Endothelial cell of umbilical vein (primary cell): ENCODE measurements at regions not wholly inside any gene's neighbourhood (a gene's known extent, or its start where the extent isn't known, plus 50 kb on each side); places are given as distances from the start of the nearest gene placed in this dataset.
"Not testable (repeated sequence)": the region's sequence is repeated elsewhere in the genome, so short reads cannot be mapped to it uniquely, and the experiment has no call there.

Experiments used
- BruUV-seq: library from RNA; stranded (reverse); fragments of 400-500 nt; replicated peaks from 2 replicates; lab custom pipeline; 2021; lab: Mats Ljungman, UMichigan
- CTCF ChIA-PET: fragments of 300-600, 350-600 bp; sonication (Branson Sonifier 250); formaldehyde crosslinking; loops from one replicate; lab custom pipeline; 2021; ENCODE audit warnings: antibody characterized with exemption, inconsistent platforms; lab: Charles Lee
- POLR2A ChIA-PET: fragments of 300-600, 350-600 bp; sonication (Branson Sonifier 250); formaldehyde crosslinking; loops from one replicate; lab custom pipeline; 2021; ENCODE audit warnings: antibody characterized with exemption, inconsistent platforms; lab: Charles Lee
- DNase-seq: peaks from one replicate; pipeline ENCODE4 v3.0.0-alpha.2; 2011; ENCODE audit warnings: low read depth, low spot score
- FAIRE-seq: peaks from 2 replicates; lab custom pipeline; 2011; peaks lifted over from hg19 to GRCh38; lab: Jason Lieb, UNC
- H2AFZ ChIP-seq: 2 replicates; pipeline ENCODE4 v1.6.0; 2012; ENCODE audit warnings: low read depth, low read length, control low read depth, inconsistent platforms
- H3K27ac ChIP-seq: 2 replicates; pipeline ENCODE4 v1.5.1; 2011; ENCODE audit warnings: low read depth, mild to moderate bottlenecking, control low read depth, low read length, moderate library complexity; ENCODE audit not compliant: insufficient read depth
- H3K27me3 ChIP-seq, 2 experiments: 2 replicates each; pipeline versions ENCODE4 v1.6.0 to v1.6.1; 2011; ENCODE audit warnings: low read length in 2 of 2, mixed read lengths in 1 of 2; ENCODE audit not compliant: control insufficient read depth in 2 of 2, insufficient read depth in 2 of 2
- H3K36me3 ChIP-seq, 2 experiments: 2 replicates in 1 of 2; 3 replicates in 1 of 2; pipeline ENCODE4 v1.5.1; 2011; ENCODE audit warnings: low read length in 2 of 2, mild to moderate bottlenecking in 1 of 2, moderate library complexity in 1 of 2; ENCODE audit not compliant: control insufficient read depth in 2 of 2, insufficient read depth in 2 of 2; ENCODE audit errors: extremely low read depth in 1 of 2
- H3K4me1 ChIP-seq: 3 replicates; pipeline ENCODE4 v1.5.1; 2011; ENCODE audit warnings: mild to moderate bottlenecking, low read length; ENCODE audit not compliant: control insufficient read depth, insufficient read depth; ENCODE audit errors: extremely low read depth
- H3K4me2 ChIP-seq: 2 replicates; pipeline ENCODE4 v1.6.1; 2011; ENCODE audit warnings: low read length, control low read depth, mixed read lengths; ENCODE audit not compliant: insufficient read depth
- H3K4me3 ChIP-seq, 3 experiments: fragments of 200-600 bp in 1 of 3; sonication (generic), shearing (Covaris generic) in 1 of 3; replicated peaks in 1 of 3; 2 replicates each; pipeline ENCODE4 v1.5.1; 2011 to 2016; ENCODE audit warnings: control low read depth in 3 of 3, low read length in 3 of 3, mild to moderate bottlenecking in 2 of 3, inconsistent platforms in 1 of 3, low read depth in 1 of 3, moderate library complexity in 1 of 3; ENCODE audit not compliant: insufficient read depth in 1 of 3
- H3K79me2 ChIP-seq: 2 replicates; pipeline ENCODE4 v1.6.0; 2012; ENCODE audit warnings: low read length, inconsistent platforms; ENCODE audit not compliant: control insufficient read depth, insufficient read depth
- H3K9ac ChIP-seq: replicated peaks from 2 replicates; pipeline ENCODE3; 2011; ENCODE audit warnings: low read length, control low read depth; ENCODE audit not compliant: insufficient read depth; ENCODE audit errors: extremely low read depth
- H3K9me1 ChIP-seq: replicated peaks from 3 replicates; pipeline ENCODE4 v1.6.0; 2011; ENCODE audit warnings: mild to moderate bottlenecking, low read length; ENCODE audit not compliant: control insufficient read depth, insufficient read depth; ENCODE audit errors: extremely low read depth
- H3K9me3 ChIP-seq: replicated peaks from 2 replicates; pipeline ENCODE4 v1.5.1; 2012; ENCODE audit warnings: low read length, inconsistent platforms; ENCODE audit not compliant: control insufficient read depth, insufficient read depth
- H4K20me1 ChIP-seq: replicated peaks from 2 replicates; pipeline ENCODE3; 2011; ENCODE audit warnings: mild to moderate bottlenecking, low read length; ENCODE audit not compliant: control insufficient read depth, insufficient read depth; ENCODE audit errors: extremely low read depth
- CTCF ChIP-seq, 2 donors: IDR thresholded peaks; 1 replicate in 1 of 2; 2 replicates in 1 of 2; pipeline ENCODE4 v1.5.1; 2011; ENCODE audit warnings: low read length in 2 of 2, mild to moderate bottlenecking in 2 of 2, moderate library complexity in 2 of 2, control low read depth in 1 of 2, inconsistent platforms in 1 of 2, low read depth in 1 of 2; ENCODE audit not compliant: insufficient read depth in 1 of 2; ENCODE audit errors: extremely low read depth in 1 of 2
- EZH2 ChIP-seq: IDR thresholded peaks from 2 replicates; pipeline ENCODE4 v1.6.1; 2012; ENCODE audit warnings: borderline replicate concordance, low read depth, mild to moderate bottlenecking, moderate library complexity, low read length, inconsistent platforms; ENCODE audit not compliant: severe bottlenecking
- FOS ChIP-seq: IDR thresholded peaks from 2 replicates; pipeline ENCODE4 v1.6.1; 2011; ENCODE audit warnings: mild to moderate bottlenecking, low read length, moderate library complexity, borderline replicate concordance; ENCODE audit not compliant: insufficient read depth
- GATA2 ChIP-seq: IDR thresholded peaks from 2 replicates; pipeline ENCODE4 v1.7.0; 2011; ENCODE audit warnings: low read depth, mild to moderate bottlenecking, moderate library complexity, mixed read lengths, low read length; ENCODE audit not compliant: insufficient read length, insufficient read depth
- JUN ChIP-seq: IDR thresholded peaks from 2 replicates; pipeline ENCODE4 v1.6.1; 2011; ENCODE audit warnings: borderline replicate concordance, low read depth; ENCODE audit not compliant: insufficient read length, insufficient read depth
- MYC ChIP-seq: IDR thresholded peaks from one replicate; pipeline ENCODE4 v1.6.1; 2011; ENCODE audit warnings: mild to moderate bottlenecking, low read depth, low read length
- POLR2A ChIP-seq: IDR thresholded peaks from 2 replicates; pipeline ENCODE4 v1.6.1; 2012; ENCODE audit warnings: low read depth, mild to moderate bottlenecking, control low read depth, low read length
- POLR2AphosphoS5 ChIP-seq: IDR thresholded peaks from 2 replicates; pipeline ENCODE4 v1.6.1; 2012; ENCODE audit warnings: low read depth, mild to moderate bottlenecking, control low read depth, low read length, moderate library complexity; ENCODE audit not compliant: insufficient read depth
- dilution Hi-C: fragments of 300-500 bp; cut with MboI; formaldehyde crosslinking; loops from one replicate; pipeline ENCODE4 v1.15.0; 2019; ENCODE audit warnings: low sequenced_read_pairs; ENCODE audit not compliant: extremely low pct_ligation_motif_present
- intact Hi-C: fragments of 100-400 bp; cut with micrococcal nuclease; formaldehyde crosslinking; loops from one replicate; pipeline ENCODE4 v1.10.0; 2022
- TF ChIP-seq, protein P1 (sequence below): IDR thresholded peaks from 2 replicates; pipeline ENCODE4 v1.6.1; 2011; ENCODE audit not compliant: insufficient read depth, insufficient read length

- Histone ChIP-seq H3K79me2 (no peaks in the 10 kb centered on the region), H3K4me2 (no peak overlapping the region), H3K4me1 (no peaks in the 10 kb centered on the region), H3K36me3 (no peaks in the 10 kb centered on the region), H3K27me3 (no peaks in the 10 kb centered on the region), H3K9ac (no peak overlapping the region), H3K4me3 (no peak overlapping the region), H3K27ac (no peak overlapping the region), H3K9me3 (no peaks in the 10 kb centered on the region), H4K20me1 (no peaks in the 10 kb centered on the region), H3K9me1 (no peaks in the 10 kb centered on the region), H2AFZ (no peak overlapping the region)
- CTCF ChIA-PET: interaction anchor here (1.2 kb wide), 1 partner anchor 16 kb away, joined by 3 read pairs; no protein-coding TSS in a partner anchor
- intact Hi-C loops: no loop called here
- BruUV-seq: no TSS peak
- dilution Hi-C loops: no loop called here
- DNase-seq (no peak), FAIRE-seq (no peak)
- TF ChIP-seq MYC (no peak), EZH2 (no peak)
- TF ChIP-seq, protein P1, sequence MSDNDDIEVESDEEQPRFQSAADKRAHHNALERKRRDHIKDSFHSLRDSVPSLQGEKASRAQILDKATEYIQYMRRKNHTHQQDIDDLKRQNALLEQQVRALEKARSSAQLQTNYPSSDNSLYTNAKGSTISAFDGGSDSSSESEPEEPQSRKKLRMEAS: no peak
- POLR2A ChIA-PET: no interaction called here
Measured at GRCh38 chr7:27010068-27010467, 85.7 kb downstream of the HOXA1 start.

GRCh38 chr7:27000496-27000895 lies 95.3 kb downstream of the HOXA1 start:
- no peaks in the 10 kb centered on the region for H3K9me3 ChIP-seq
- no peaks in the 10 kb centered on the region for H3K36me3 ChIP-seq
- intact Hi-C loops: no loop called here
- POLR2A ChIA-PET: no interaction called here
- H3K4me3 ChIP-seq: no peak overlapping the region
- H3K27ac ChIP-seq: no peak overlapping the region
- TF ChIP-seq POLR2AphosphoS5: no peak
- no peak for TF ChIP-seq JUN
- TF ChIP-seq EZH2: no peak
- no peak for TF ChIP-seq MYC
- TF ChIP-seq FOS: no peak
- TF ChIP-seq, protein P1: no peak
- no peak for TF ChIP-seq GATA2
- no peak for TF ChIP-seq CTCF (IDR thresholded peaks at IDR 0.05; ENCODE audit: extremely low read depth in 1 of 2, insufficient read depth in 1 of 2, low read depth in 1 of 2, low read length in 2 of 2)
- no peak for TF ChIP-seq POLR2A
- CTCF ChIA-PET: no interaction called here
- H3K9me1 ChIP-seq: no peaks in the 10 kb centered on the region
- dilution Hi-C loops: no loop called here
- FAIRE-seq (no peak), DNase-seq (no peak)
- no peak overlapping the region for H3K4me2 ChIP-seq
- H4K20me1 ChIP-seq: no peaks in the 10 kb centered on the region
- no peaks in the 10 kb centered on the region for H3K79me2 ChIP-seq
- H3K4me1 ChIP-seq: no peaks in the 10 kb centered on the region
- H2AFZ ChIP-seq: no peak overlapping the region
- no peaks in the 10 kb centered on the region for H3K27me3 ChIP-seq
- no peak overlapping the region for H3K9ac ChIP-seq
- no TSS peak for BruUV-seq

DNA sequence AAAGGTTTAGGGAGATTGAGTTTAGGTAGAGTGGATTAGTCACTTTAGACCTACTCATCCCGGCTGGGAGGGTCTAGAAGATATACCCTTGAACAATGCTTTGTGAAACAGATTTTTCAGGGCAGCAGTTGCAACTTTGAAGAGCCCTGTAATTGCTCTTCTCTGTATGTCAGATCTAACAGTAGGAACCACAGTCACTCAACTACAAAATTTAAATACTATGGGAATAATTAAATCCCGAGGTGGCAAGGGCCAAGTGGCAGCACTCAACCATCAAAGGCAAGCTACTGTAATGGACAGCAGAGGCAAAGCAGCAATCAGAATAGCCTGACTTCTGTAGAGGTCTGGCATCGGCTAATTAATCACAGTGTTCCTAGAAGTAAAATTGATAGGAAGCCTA lies 97.5 kb downstream of the HOXA1 start:
- dilution Hi-C loops, intact Hi-C loops, H3K79me2 ChIP-seq, H3K9me3 ChIP-seq, FAIRE-seq, H2AFZ ChIP-seq, BruUV-seq, H3K27me3 ChIP-seq, H3K4me3 ChIP-seq, H3K9ac ChIP-seq, H3K4me2 ChIP-seq, H4K20me1 ChIP-seq, H3K9me1 ChIP-seq, DNase-seq, H3K36me3 ChIP-seq, H3K27ac ChIP-seq, POLR2A ChIA-PET, CTCF ChIA-PET, H3K4me1 ChIP-seq: not testable (repeated sequence)
